Globus pallidus (tissue), 1 donor: ENCODE measurements at regions not wholly inside any gene's neighbourhood (a gene's known extent, or its start where the extent isn't known, plus 50 kb on each side); places are given as distances from the start of the nearest gene placed in this dataset.
"Not testable (repeated sequence)": the region's sequence is repeated elsewhere in the genome, so short reads cannot be mapped to it uniquely, and the experiment has no call there.

Experiments
- DNase-seq: peaks from one replicate; pipeline ENCODE4 v3.0.0-alpha.2; 2015; ENCODE audit warnings: low spot score

- no peak for DNase-seq
These were observed 233.1 kb upstream of the MSX2 start for GRCh38 chr5:174491265-174491664.

- no peak for DNase-seq
These were observed 232.5 kb upstream of the MSX2 start for GRCh38 chr5:174491761-174492350.

- no peak for DNase-seq
These were observed 230.9 kb upstream of the MSX2 start for GRCh38 chr5:174493530-174493929.

- not testable (repeated sequence) for DNase-seq
These were observed 226.4 kb upstream of the MSX2 start for GRCh38 chr5:174497939-174498338.

- not testable (repeated sequence) for DNase-seq
These were observed 225.8 kb upstream of the MSX2 start for GRCh38 chr5:174498575-174498974.

GRCh38 chr5:174500636-174501035 is 223.7 kb upstream of the MSX2 start:
- peak; percentile 59 for DNase-seq

DNA sequence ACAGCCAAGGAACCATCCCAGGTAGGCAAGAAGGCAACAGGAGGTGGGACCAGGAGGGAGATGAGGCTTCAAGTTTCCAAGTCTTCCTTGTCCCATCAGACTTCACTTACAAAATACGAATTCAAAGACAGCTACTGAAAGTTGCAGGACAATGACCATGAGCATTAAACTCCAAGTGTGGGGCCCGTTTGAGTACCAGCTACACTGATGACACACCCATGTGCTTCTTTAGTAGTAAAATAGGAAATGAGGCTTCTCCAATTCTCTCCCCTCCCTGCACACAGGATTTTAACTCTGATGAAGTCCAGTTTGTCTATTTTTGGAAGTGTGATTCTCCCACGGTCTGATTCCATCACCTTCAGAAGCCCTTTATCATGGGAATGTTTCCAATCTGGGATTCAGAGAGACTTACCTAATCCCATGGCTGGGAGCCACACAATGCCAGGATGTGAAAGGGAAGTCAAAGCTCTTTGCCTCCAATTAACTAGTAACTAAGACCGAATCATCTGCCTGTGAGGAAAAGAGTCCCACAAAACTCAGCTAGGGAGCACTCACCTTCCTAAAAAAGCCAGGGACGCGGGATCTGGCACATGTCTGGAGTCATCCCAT is 222.8 kb upstream of the MSX2 start:
- no peak for DNase-seq

DNA sequence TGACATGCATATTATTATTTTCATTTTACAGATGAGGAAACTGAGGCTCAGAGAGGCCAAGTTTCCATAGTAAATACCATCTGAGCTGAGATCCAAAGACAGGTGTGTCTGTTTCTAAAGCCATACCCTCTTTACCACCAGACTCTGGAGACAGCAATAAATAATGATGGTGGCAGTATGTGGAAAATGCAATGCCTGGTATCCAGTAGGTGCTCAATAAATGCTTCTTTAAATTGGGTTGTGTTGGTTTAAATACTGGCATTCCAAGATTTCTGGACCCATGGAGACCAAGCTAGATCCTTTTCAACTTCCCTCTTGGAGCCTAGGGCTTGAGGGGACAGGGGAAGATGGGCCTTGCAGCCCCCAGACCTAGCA is 221.3 kb upstream of the MSX2 start:
- DNase-seq = no peak

GRCh38 chr5:174503461-174504265 is 220.7 kb upstream of the MSX2 start:
- peak; percentile 98 for DNase-seq

- DNase-seq = peak; percentile 71
These were observed 220.1 kb upstream of the MSX2 start for GRCh38 chr5:174504266-174504726.

GRCh38 chr5:174505621-174506020 is 218.8 kb upstream of the MSX2 start:
- no peak for DNase-seq

GRCh38 chr5:174510782-174511453 is 213.5 kb upstream of the MSX2 start:
- not testable (repeated sequence) for DNase-seq

GRCh38 chr5:174511714-174512253 is 212.6 kb upstream of the MSX2 start:
- DNase-seq = no peak

DNA sequence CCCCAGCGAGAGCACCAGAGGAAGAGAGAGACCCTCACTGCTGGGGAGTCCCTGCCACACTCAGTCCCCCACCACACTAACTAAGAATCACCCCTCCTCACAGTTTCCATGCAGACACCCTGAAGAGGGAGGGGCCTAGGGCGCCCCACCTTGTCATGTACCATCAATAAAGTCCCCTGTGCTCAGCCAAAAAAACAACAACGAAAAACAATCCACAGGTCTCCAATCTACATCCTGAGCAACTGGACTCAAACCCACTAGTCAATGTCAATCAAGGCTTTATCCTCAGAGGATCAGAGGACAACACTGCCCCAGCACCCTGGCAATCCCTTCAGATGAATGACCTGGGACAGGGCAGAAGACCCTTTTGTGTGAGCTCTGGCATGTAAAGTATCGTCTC is 210.1 kb upstream of the MSX2 start:
- no peak for DNase-seq

- no peak for DNase-seq
These were observed 209.4 kb upstream of the MSX2 start for GRCh38 chr5:174514983-174515394.

- DNase-seq = no peak
These were observed 207.6 kb upstream of the MSX2 start for GRCh38 chr5:174516741-174517140.

DNA sequence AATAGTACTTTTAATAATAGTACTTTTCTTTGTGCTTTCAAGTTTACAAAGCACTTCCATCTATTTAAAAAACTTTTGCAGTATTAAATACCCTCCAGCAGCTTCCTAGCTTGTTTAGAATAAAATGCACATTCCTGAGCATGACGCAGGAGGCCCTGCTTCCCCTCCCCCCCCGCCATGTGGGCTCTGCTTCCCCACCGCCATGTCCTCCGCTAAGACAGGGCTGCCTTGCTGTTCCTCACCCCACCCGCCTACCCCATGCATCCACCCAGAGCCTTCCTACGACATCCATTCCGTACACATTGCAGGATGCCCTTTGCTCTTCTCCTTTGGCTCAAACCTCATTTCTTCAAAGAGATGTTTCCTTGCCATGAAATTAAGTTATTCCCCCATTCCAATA is 205.9 kb upstream of the MSX2 start:
- no peak for DNase-seq

GRCh38 chr5:174520420-174521396 is 203.7 kb upstream of the MSX2 start:
- no peak for DNase-seq

DNA sequence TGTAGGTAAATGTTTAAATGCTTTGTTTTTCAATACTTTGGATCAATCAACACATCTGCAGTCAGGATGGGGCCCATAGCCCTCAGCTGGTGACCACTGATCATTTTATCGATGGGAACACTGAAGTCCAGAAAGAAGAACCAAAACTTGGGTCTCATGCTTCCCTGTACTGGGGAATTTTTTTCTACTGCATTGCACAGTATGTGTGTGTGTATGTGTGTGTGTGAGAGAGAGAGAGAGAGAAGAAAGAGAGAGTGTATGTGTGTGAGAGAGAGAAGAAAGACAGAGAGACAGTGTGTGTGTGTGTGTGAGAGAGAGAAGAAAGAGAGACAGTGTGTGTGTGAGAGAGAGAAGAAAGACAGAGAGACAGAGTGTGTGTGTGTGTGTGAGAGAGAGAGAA is 202.9 kb upstream of the MSX2 start:
- no peak for DNase-seq

DNA sequence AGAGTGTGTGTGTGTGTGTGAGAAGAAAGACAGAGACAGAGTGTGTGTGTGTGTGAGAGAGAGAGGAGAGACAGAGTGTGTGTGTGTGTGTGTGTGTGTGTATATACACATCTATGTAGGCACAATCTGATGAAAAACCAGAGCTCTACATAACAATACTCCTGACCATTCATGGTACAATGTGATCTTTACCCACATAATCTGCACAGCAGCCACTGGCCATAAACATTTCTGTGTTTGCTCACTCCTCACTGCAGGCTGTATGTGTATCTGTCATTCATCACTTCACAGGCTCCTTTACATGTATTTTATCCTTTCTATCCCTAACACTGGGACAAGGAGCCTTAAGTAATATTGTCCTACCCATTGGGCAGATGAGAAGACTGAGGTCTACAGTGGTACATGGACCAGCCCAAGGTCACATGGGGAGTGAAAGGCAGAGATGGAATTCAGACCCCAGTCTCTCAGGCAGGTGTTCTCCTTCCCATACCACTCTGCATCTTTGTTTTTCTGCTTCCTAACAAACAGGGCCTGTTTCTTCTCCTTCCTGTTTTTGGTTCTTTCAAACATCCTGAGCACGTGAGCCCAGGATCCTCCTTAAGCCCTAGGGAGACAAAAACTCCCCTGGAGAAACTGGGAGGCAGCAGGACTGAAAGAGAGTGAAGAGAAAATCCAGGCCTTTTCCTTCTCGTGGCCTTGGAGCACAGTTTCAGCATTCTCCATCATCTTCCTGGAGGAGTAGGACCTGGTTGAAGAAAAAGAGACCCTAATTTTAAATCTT is 201.7 kb upstream of the MSX2 start:
- DNase-seq = no peak
